Activated CD4-positive, alpha-beta memory T cell treated with anti-CD3 and anti-CD28 coated beads for 36 hours (primary cell): ENCODE measurements at regions not wholly inside any gene's neighbourhood (a gene's known extent, or its start where the extent isn't known, plus 50 kb on each side); places are given as distances from the start of the nearest gene placed in this dataset.
"Not testable (repeated sequence)": the region's sequence is repeated elsewhere in the genome, so short reads cannot be mapped to it uniquely, and the experiment has no call there.

Experiments used
- CTCF ChIA-PET: fragments of 350-600 bp; sonication (Branson Sonifier 250); formaldehyde crosslinking; loops from one replicate; lab custom pipeline; 2021; ENCODE audit warnings: antibody characterized with exemption, inconsistent platforms; lab: Charles Lee
- POLR2A ChIA-PET: fragments of 350-600 bp; sonication (Branson Sonifier 250); formaldehyde crosslinking; loops from one replicate; lab custom pipeline; 2021; ENCODE audit warnings: antibody characterized with exemption; lab: Charles Lee
- DNase-seq: peaks from one replicate; pipeline ENCODE4 v3.0.0-alpha.2; 2020
- H3K27ac Mint-ChIP-seq: one replicate; pipeline ENCODE4 v1.8.0; 2021; ENCODE audit warnings: mixed read lengths
- H3K27me3 Mint-ChIP-seq: one replicate; pipeline ENCODE4 v1.8.0; 2021; ENCODE audit warnings: mixed read lengths
- H3K36me3 Mint-ChIP-seq: one replicate; pipeline ENCODE4 v1.8.0; 2021; ENCODE audit warnings: mixed read lengths
- H3K4me1 Mint-ChIP-seq: one replicate; pipeline ENCODE4 v1.8.0; 2021; ENCODE audit warnings: low read depth, mixed read lengths
- H3K4me3 Mint-ChIP-seq: one replicate; pipeline ENCODE4 v1.8.0; 2021; ENCODE audit warnings: mild to moderate bottlenecking, mixed read lengths
- H3K9me3 Mint-ChIP-seq: one replicate; pipeline ENCODE4 v1.8.0; 2021; ENCODE audit warnings: mixed read lengths
- intact Hi-C: fragments of 100-400 bp; cut with micrococcal nuclease; formaldehyde crosslinking; loops from one replicate; pipeline ENCODE4 v1.15.1; 2023

DNA sequence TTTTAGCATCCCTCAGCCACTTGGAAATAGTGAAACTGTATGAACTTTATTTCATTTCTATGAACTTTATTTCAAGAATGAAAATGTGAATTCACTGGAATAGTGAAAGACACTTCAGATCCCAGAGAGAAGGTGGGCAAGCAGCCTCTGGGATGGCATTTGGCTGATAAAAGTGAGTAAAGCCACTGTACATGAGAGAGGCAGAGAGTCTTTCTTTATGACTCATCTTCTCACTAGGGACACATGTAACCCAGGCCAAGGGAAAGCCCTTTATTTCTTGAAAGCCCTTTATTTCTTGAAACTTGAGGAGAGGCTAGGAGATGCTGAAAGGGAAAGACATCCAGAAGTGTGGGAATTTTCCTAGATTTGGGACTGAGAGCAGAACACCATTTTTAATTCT lies 148.9 kb upstream of the SMIM30 start:
- H3K4me1 Mint-ChIP-seq = no peaks in the 10 kb centered on the region
- H3K27me3 Mint-ChIP-seq = no peaks in the 10 kb centered on the region
- no peak for DNase-seq
- intact Hi-C loops = no loop called here
- H3K36me3 Mint-ChIP-seq = no peaks in the 10 kb centered on the region
- H3K9me3 Mint-ChIP-seq = peaks cover 30% of the 10 kb centered on the region
- H3K4me3 Mint-ChIP-seq = no peak overlapping the region
- no peak overlapping the region for H3K27ac Mint-ChIP-seq
- ChIA-PET CTCF (no interaction called here), POLR2A (no interaction called here)

- H3K4me1 Mint-ChIP-seq = no peaks in the 10 kb centered on the region
- no peak for DNase-seq
- H3K27ac Mint-ChIP-seq = no peak overlapping the region
- no peaks in the 10 kb centered on the region for H3K27me3 Mint-ChIP-seq
- POLR2A ChIA-PET = no interaction called here
- CTCF ChIA-PET = no interaction called here
- intact Hi-C loops = no loop called here
- H3K9me3 Mint-ChIP-seq = peaks cover 9% of the 10 kb centered on the region
- no peak overlapping the region for H3K4me3 Mint-ChIP-seq
- H3K36me3 Mint-ChIP-seq = no peaks in the 10 kb centered on the region
Observed at GRCh38 chr7:113263749-113264148, 145.4 kb upstream of the SMIM30 start.

DNA sequence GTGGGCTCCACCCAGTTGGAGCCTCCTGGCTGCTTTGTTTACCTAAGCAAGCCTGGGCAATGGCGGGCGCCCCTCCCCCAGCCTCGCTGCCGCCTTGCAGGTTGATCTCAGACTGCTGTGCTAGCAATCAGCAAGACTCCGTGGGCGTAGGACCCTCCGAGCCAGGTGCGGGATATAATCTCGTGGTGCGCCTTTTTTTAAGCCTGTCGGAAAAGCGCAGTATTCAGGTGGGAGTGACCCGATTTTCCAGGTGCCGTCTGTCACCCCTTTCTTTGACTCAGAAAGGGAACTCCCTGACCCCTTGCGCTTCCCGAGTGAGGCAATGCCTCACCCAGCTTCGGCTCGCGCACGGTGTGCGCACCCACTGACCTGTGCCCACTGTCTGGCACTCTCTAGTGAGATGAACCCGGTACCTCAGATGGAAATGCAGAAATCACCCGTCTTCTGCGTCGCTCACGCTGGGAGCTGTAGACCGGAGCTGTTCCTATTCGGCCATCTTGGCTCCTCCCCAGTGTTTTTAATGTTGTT lies 144.9 kb upstream of the SMIM30 start:
- H3K27ac Mint-ChIP-seq, H3K36me3 Mint-ChIP-seq, CTCF ChIA-PET, H3K27me3 Mint-ChIP-seq, H3K4me3 Mint-ChIP-seq, H3K9me3 Mint-ChIP-seq, DNase-seq, H3K4me1 Mint-ChIP-seq, intact Hi-C loops, POLR2A ChIA-PET: not testable (repeated sequence)

DNA sequence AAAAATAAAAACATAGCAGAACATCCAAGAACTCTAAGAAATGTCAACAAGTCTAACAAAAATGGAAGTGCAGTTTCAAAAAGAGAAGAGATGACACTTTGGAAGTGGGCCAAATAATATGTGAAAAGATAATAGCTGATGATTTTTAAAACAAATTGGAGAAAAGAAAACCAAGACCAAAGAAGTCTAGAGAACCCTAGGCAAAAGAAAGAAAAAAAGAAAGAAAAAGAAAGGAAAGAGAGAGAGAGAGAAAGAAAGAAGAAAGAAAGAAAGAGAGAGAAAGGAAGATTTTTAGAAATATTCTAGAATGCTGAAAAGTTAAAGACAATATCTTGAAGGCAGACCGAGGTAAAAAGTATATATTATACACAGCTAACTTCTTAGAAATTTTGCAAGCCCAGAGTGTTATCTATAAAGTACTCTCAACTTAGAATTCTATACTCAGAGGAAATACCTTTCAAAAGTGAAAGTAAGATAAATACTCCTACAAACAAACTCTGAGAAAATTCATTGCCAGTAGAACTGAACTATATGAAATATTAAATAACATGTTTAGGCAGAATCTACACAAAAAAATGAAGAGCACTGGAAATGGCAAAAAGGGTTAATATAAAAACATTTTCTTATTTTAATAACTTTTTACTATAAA lies 138.7 kb upstream of the SMIM30 start:
- H3K4me1 Mint-ChIP-seq = no peaks in the 10 kb centered on the region
- CTCF ChIA-PET = no interaction called here
- intact Hi-C loops = no loop called here
- DNase-seq = no peak
- no peaks in the 10 kb centered on the region for H3K27me3 Mint-ChIP-seq
- POLR2A ChIA-PET = no interaction called here
- no peak overlapping the region for H3K4me3 Mint-ChIP-seq
- no peaks in the 10 kb centered on the region for H3K36me3 Mint-ChIP-seq
- peaks cover 6% of the 10 kb centered on the region for H3K9me3 Mint-ChIP-seq
- no peak overlapping the region for H3K27ac Mint-ChIP-seq

- H3K9me3 Mint-ChIP-seq = peaks cover 7% of the 10 kb centered on the region
- H3K4me3 Mint-ChIP-seq = no peak overlapping the region
- no peaks in the 10 kb centered on the region for H3K36me3 Mint-ChIP-seq
- intact Hi-C loops = no loop called here
- no peak for DNase-seq
- POLR2A ChIA-PET = no interaction called here
- no peaks in the 10 kb centered on the region for H3K27me3 Mint-ChIP-seq
- CTCF ChIA-PET = no interaction called here
- no peak overlapping the region for H3K27ac Mint-ChIP-seq
- H3K4me1 Mint-ChIP-seq = no peaks in the 10 kb centered on the region
Observed at GRCh38 chr7:113247198-113247597, 128.8 kb upstream of the SMIM30 start.

DNA sequence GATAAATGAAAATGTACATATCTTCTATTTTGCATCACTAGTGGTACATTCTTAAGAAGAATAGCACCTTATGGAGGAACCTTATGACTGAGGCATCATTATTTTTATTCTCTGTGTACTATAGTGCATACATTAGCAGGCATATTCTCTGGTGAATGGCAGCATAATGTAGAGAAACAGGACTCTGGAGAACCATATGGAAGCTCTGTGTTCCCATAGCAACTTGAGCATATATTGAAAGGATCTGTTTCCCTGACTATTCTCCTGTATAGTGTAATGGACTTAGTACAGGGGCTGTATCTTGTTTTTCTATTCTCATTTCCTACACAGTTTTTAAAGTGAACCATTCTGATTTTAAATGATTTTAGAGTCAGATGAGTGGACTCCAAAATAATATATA lies 128.4 kb upstream of the SMIM30 start:
- H3K4me1 Mint-ChIP-seq = no peaks in the 10 kb centered on the region
- H3K36me3 Mint-ChIP-seq = no peaks in the 10 kb centered on the region
- no peaks in the 10 kb centered on the region for H3K27me3 Mint-ChIP-seq
- CTCF ChIA-PET = no interaction called here
- no peak overlapping the region for H3K27ac Mint-ChIP-seq
- intact Hi-C loops = no loop called here
- H3K9me3 Mint-ChIP-seq = peaks cover 7% of the 10 kb centered on the region
- POLR2A ChIA-PET = no interaction called here
- DNase-seq = no peak
- no peak overlapping the region for H3K4me3 Mint-ChIP-seq

- intact Hi-C loops = no loop called here
- Mint-ChIP-seq H3K36me3 (no peaks in the 10 kb centered on the region), H3K4me3 (no peak overlapping the region), H3K27me3 (no peaks in the 10 kb centered on the region), H3K9me3 (peaks cover 2% of the 10 kb centered on the region), H3K27ac (no peak overlapping the region), H3K4me1 (no peaks in the 10 kb centered on the region)
- CTCF ChIA-PET = no interaction called here
- DNase-seq = no peak
- POLR2A ChIA-PET = no interaction called here
Observed at GRCh38 chr7:113232885-113233284, 114.5 kb upstream of the SMIM30 start.

DNA sequence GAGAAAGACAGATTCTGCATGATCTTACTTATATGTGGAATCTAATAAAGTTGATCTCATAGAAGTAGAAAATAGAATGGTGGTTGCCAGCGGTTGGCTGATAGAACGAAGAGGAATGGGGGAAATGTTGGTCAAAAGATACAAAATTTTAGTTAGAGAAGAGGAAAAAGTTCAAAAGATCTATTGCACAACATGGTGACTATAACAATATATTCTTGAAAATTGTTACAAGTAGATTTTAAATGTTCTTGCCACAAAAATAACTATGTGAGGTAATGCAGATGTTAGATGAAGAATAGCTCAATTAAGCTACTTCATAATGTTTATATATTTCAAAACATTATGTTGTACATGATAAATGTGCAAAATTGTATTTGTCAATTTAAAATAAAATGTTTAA lies 112.3 kb upstream of the SMIM30 start:
- POLR2A ChIA-PET = no interaction called here
- Mint-ChIP-seq H3K4me1 (no peaks in the 10 kb centered on the region), H3K36me3 (no peaks in the 10 kb centered on the region), H3K27me3 (no peaks in the 10 kb centered on the region), H3K9me3 (peaks cover 3% of the 10 kb centered on the region), H3K27ac (no peak overlapping the region), H3K4me3 (no peak overlapping the region)
- no peak for DNase-seq
- CTCF ChIA-PET = no interaction called here
- intact Hi-C loops = no loop called here

DNA sequence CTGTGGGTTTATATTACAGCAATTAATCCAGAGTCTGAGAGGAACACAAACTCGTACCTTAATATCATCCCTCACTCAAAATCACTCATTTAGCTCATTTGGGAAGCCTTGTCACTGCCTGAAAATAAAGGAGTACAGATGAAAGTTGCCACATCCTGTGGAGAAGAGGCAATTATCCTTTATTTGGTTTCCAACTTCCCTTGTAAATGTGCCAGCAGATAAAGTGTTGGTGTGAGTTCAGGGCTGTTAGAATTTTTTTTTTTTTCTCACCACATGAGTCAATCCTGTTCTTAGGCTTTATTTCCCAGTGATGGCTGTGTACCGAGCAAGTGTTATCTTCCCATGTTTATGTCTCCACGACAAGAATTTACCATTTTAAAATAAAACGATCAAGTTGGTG lies 99.0 kb upstream of the SMIM30 start:
- Mint-ChIP-seq H3K27ac (no peak overlapping the region), H3K36me3 (no peaks in the 10 kb centered on the region), H3K27me3 (no peaks in the 10 kb centered on the region), H3K4me1 (no peaks in the 10 kb centered on the region), H3K4me3 (no peak overlapping the region), H3K9me3 (no peaks in the 10 kb centered on the region)
- ChIA-PET CTCF (no interaction called here), POLR2A (no interaction called here)
- intact Hi-C loops = no loop called here
- DNase-seq = no peak

- no peaks in the 10 kb centered on the region for H3K9me3 Mint-ChIP-seq
- no peak overlapping the region for H3K4me3 Mint-ChIP-seq
- CTCF ChIA-PET = no interaction called here
- no peaks in the 10 kb centered on the region for H3K4me1 Mint-ChIP-seq
- POLR2A ChIA-PET = no interaction called here
- no peaks in the 10 kb centered on the region for H3K36me3 Mint-ChIP-seq
- no peak for DNase-seq
- H3K27ac Mint-ChIP-seq = no peak overlapping the region
- intact Hi-C loops = no loop called here
- no peaks in the 10 kb centered on the region for H3K27me3 Mint-ChIP-seq
Observed at GRCh38 chr7:113216038-113216437, 97.7 kb upstream of the SMIM30 start.

GRCh38 chr7:113209449-113210203 lies 91.3 kb upstream of the SMIM30 start:
- H3K4me1 Mint-ChIP-seq = no peaks in the 10 kb centered on the region
- H3K4me3 Mint-ChIP-seq = no peak overlapping the region
- no peak overlapping the region for H3K27ac Mint-ChIP-seq
- intact Hi-C loops = no loop called here
- POLR2A ChIA-PET = no interaction called here
- no peak for DNase-seq
- no peaks in the 10 kb centered on the region for H3K36me3 Mint-ChIP-seq
- H3K9me3 Mint-ChIP-seq = no peaks in the 10 kb centered on the region
- CTCF ChIA-PET = no interaction called here
- peaks cover 3% of the 10 kb centered on the region for H3K27me3 Mint-ChIP-seq

- CTCF ChIA-PET = no interaction called here
Observed at GRCh38 chr7:113207931-113208330, 89.6 kb upstream of the SMIM30 start.

GRCh38 chr7:113207441-113207840 lies 89.1 kb upstream of the SMIM30 start:
- intact Hi-C loops = no loop called here
- H3K9me3 Mint-ChIP-seq = no peaks in the 10 kb centered on the region
- H3K4me1 Mint-ChIP-seq = no peaks in the 10 kb centered on the region
- no peak for DNase-seq
- POLR2A ChIA-PET = no interaction called here
- H3K4me3 Mint-ChIP-seq = no peak overlapping the region
- H3K27me3 Mint-ChIP-seq = peaks cover 3% of the 10 kb centered on the region
- H3K27ac Mint-ChIP-seq = no peak overlapping the region
- no peaks in the 10 kb centered on the region for H3K36me3 Mint-ChIP-seq
- CTCF ChIA-PET = no interaction called here

More at GRCh38 chr7:113207931-113208330, 89.6 kb upstream of the SMIM30 start:
- no peaks in the 10 kb centered on the region for H3K9me3 Mint-ChIP-seq
- H3K27me3 Mint-ChIP-seq = peaks cover 3% of the 10 kb centered on the region
- no peak overlapping the region for H3K4me3 Mint-ChIP-seq
- POLR2A ChIA-PET = no interaction called here
- no peaks in the 10 kb centered on the region for H3K4me1 Mint-ChIP-seq
- no peak overlapping the region for H3K27ac Mint-ChIP-seq
- no peaks in the 10 kb centered on the region for H3K36me3 Mint-ChIP-seq
- DNase-seq = no peak
- intact Hi-C loops = no loop called here
